ENCODE measurements at regions not wholly inside any gene's neighbourhood (a gene's known extent, or its start where the extent isn't known, plus 50 kb on each side); places are given as distances from the start of the nearest gene placed in this dataset.

GRCh38 chr17:12538003-12538402 lies 127.7 kb upstream of the MYOCD start:
- 32% methylated on average over 2 of the region's 2 CpGs for WGBS (ENCODE audit: insufficient coverage, insufficient replicate concordance, low lambda C conversion rate, missing lambda C conversion rate)
- no peak for TF ChIP-seq CUX1 (IDR thresholded peaks at IDR 0.05; ENCODE audit: insufficient replicate concordance, low read depth, low read length)
- no peak for TF ChIP-seq RBBP5 (conservative IDR thresholded peaks at IDR 0.05)
- TF ChIP-seq CEBPB (IDR thresholded peaks at IDR 0.05; ENCODE audit: borderline replicate concordance in 1 of 2, low read depth in 2 of 2, low read length in 2 of 2) = no peak
- no peak for TF ChIP-seq TCF3 (IDR thresholded peaks at IDR 0.05; ENCODE audit: borderline replicate concordance, insufficient read depth, low read depth, low read length)
- no peak for TF ChIP-seq BHLHE40 (IDR thresholded peaks at IDR 0.05; ENCODE audit: borderline replicate concordance in 1 of 2, low read depth in 2 of 2, low read length in 1 of 2)
- no peak for DNase-seq (ENCODE audit: low read depth, low spot score)
- SMC1A ChIA-PET (ENCODE audit: uncharacterized antibody, unreplicated experiment) = interaction anchor here (0.6 to 0.7 kb wide), 3 partner anchors 8 to 224 kb away, joined by 3 to 4 read pairs (median 4); no protein-coding TSS in a partner anchor
- intact Hi-C loops (cut with micrococcal nuclease; ENCODE audit: unreplicated experiment) = no loop called here
- no peak for FAIRE-seq
- H3K4me3 ChIP-seq = no peak overlapping the region
- no peak for ATAC-seq
- no peaks in the 10 kb centered on the region for H3K27me3 ChIP-seq (replicated peaks in 1 of 2; ENCODE audit: control insufficient read depth in 2 of 2, insufficient read depth in 2 of 2, low read length in 1 of 2)
- no peaks in the 10 kb centered on the region for H3K79me2 ChIP-seq (ENCODE audit: control insufficient read depth, insufficient read depth, low read length)
- no peak overlapping the region for H2AFZ ChIP-seq (ENCODE audit: control insufficient read depth, low read depth, low read length)
- RAD21 ChIA-PET (ENCODE audit: unreplicated experiment) = no interaction called here
- no peaks in the 10 kb centered on the region for H3K9me3 ChIP-seq (replicated peaks; ENCODE audit: control insufficient read depth, insufficient read depth, low read length)
- no TSS peak for BruUV-seq (replicated peaks)
- CTCF ChIA-PET = no interaction called here
- H3K4me1 ChIP-seq (ENCODE audit: control insufficient read depth, insufficient read depth, low read length) = no peaks in the 10 kb centered on the region
- no peak overlapping the region for H3K9ac ChIP-seq (ENCODE audit: control insufficient read depth, insufficient read depth, low read length)
- H3K36me3 ChIP-seq (ENCODE audit: control insufficient read depth in 2 of 2, insufficient read depth in 2 of 2, low read length in 1 of 2) = no peaks in the 10 kb centered on the region
- in situ Hi-C loops (cut with MboI) = no loop called here
- no peak overlapping the region for H3K4me2 ChIP-seq (ENCODE audit: control insufficient read depth, insufficient read depth)
- H4K20me1 ChIP-seq (ENCODE audit: control insufficient read depth, insufficient read depth) = no peaks in the 10 kb centered on the region
- H3K27ac ChIP-seq (ENCODE audit: control insufficient read depth, insufficient read depth) = no peak overlapping the region
- POLR2A ChIA-PET = interaction anchor here (0.6 kb wide), 1 partner anchor 14 kb away, joined by 3 read pairs; no protein-coding TSS in a partner anchor

Measured in GM12878 (cell line).